Ishikawa (cell line): ENCODE measurements at regions not wholly inside any gene's neighbourhood (a gene's known extent, or its start where the extent isn't known, plus 50 kb on each side); places are given as distances from the start of the nearest gene placed in this dataset.

ENCODE experiments used
- CEBPB ChIP-seq: IDR thresholded peaks from 2 replicates; pipeline ENCODE4 v1.6.1; 2012
- EP300 ChIP-seq: IDR thresholded peaks from 2 replicates; pipeline ENCODE4 v1.6.1; 2012; ENCODE audit warnings: borderline replicate concordance
- FOXM1 ChIP-seq: IDR thresholded peaks from 2 replicates; pipeline ENCODE4 v1.6.1; 2012; ENCODE audit warnings: low read depth, borderline replicate concordance
- YY1 ChIP-seq: IDR thresholded peaks from 2 replicates; pipeline ENCODE4 v1.6.1; 2012; ENCODE audit warnings: low read depth
- TF ChIP-seq, protein P1 (sequence below): IDR thresholded peaks from 2 replicates; pipeline ENCODE4 v1.6.1; 2012; ENCODE audit warnings: low read depth, mild to moderate bottlenecking

DNA sequence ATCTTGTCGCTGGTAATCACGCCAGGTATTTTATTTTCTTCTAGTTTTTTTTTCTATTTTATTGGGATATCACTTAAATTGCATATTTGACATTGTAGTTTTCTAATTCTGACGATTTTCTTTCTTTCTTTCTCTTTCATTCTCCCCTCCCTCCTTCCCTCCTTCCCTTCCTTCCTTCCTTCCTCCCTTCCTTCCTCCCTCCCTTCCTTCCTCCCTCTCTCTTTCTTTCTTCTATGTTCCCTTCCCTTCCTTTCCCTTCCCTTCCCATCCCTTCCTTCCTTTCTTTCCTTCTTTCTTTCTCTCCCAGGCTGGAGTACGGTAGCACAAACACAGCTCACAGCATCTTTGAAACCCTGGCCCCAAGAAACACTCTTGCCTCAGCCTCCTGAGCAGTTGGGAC, 100.6 kb upstream of the BCL6 start:
- TF ChIP-seq, protein P1, sequence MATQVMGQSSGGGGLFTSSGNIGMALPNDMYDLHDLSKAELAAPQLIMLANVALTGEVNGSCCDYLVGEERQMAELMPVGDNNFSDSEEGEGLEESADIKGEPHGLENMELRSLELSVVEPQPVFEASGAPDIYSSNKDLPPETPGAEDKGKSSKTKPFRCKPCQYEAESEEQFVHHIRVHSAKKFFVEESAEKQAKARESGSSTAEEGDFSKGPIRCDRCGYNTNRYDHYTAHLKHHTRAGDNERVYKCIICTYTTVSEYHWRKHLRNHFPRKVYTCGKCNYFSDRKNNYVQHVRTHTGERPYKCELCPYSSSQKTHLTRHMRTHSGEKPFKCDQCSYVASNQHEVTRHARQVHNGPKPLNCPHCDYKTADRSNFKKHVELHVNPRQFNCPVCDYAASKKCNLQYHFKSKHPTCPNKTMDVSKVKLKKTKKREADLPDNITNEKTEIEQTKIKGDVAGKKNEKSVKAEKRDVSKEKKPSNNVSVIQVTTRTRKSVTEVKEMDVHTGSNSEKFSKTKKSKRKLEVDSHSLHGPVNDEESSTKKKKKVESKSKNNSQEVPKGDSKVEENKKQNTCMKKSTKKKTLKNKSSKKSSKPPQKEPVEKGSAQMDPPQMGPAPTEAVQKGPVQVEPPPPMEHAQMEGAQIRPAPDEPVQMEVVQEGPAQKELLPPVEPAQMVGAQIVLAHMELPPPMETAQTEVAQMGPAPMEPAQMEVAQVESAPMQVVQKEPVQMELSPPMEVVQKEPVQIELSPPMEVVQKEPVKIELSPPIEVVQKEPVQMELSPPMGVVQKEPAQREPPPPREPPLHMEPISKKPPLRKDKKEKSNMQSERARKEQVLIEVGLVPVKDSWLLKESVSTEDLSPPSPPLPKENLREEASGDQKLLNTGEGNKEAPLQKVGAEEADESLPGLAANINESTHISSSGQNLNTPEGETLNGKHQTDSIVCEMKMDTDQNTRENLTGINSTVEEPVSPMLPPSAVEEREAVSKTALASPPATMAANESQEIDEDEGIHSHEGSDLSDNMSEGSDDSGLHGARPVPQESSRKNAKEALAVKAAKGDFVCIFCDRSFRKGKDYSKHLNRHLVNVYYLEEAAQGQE: no peak
- TF ChIP-seq CEBPB (no peak), FOXM1 (no peak), EP300 (no peak), YY1 (no peak)
